Activated T-cell treated with anti-CD3 and anti-CD28 coated beads, Interleukin-2, amount 50 U/mL, for 24 hours (primary cell): ENCODE measurements at regions not wholly inside any gene's neighbourhood (a gene's known extent, or its start where the extent isn't known, plus 50 kb on each side); places are given as distances from the start of the nearest gene placed in this dataset.
"Not testable (repeated sequence)": the region's sequence is repeated elsewhere in the genome, so short reads cannot be mapped to it uniquely, and the experiment has no call there.

Source experiments
- DNase-seq: peaks from one replicate; pipeline ENCODE4 v3.0.0-alpha.2; 2020
- H3K27ac Mint-ChIP-seq: 2 replicates; pipeline ENCODE4 v1.8.0; 2020; ENCODE audit warnings: mild to moderate bottlenecking, mixed read lengths
- H3K27me3 Mint-ChIP-seq: 2 replicates; pipeline ENCODE4 v1.8.0; 2020; ENCODE audit warnings: mixed read lengths
- H3K36me3 Mint-ChIP-seq: 2 replicates; pipeline ENCODE4 v1.8.0; 2020; ENCODE audit warnings: low read depth, mixed read lengths
- H3K4me1 Mint-ChIP-seq: 2 replicates; pipeline ENCODE4 v1.8.0; 2020; ENCODE audit warnings: low read depth, mixed read lengths
- H3K4me3 Mint-ChIP-seq: 2 replicates; pipeline ENCODE4 v1.8.0; 2020; ENCODE audit warnings: mild to moderate bottlenecking, moderate library complexity, mixed read lengths
- H3K9me3 Mint-ChIP-seq: 2 replicates; pipeline ENCODE4 v1.8.0; 2020; ENCODE audit warnings: mixed read lengths

GRCh38 chr15:20267051-20267730 lies 274.4 kb downstream of the GOLGA6L6 start:
- not testable (repeated sequence) for H3K4me3 Mint-ChIP-seq, H3K4me1 Mint-ChIP-seq, H3K27me3 Mint-ChIP-seq, H3K36me3 Mint-ChIP-seq, H3K9me3 Mint-ChIP-seq, H3K27ac Mint-ChIP-seq, DNase-seq

- H3K27me3 Mint-ChIP-seq, H3K9me3 Mint-ChIP-seq, DNase-seq, H3K4me1 Mint-ChIP-seq, H3K4me3 Mint-ChIP-seq, H3K27ac Mint-ChIP-seq, H3K36me3 Mint-ChIP-seq: not testable (repeated sequence)
Measured at GRCh38 chr15:20265710-20266109, 275.9 kb downstream of the GOLGA6L6 start.

GRCh38 chr15:20261321-20262280 lies 280.0 kb downstream of the GOLGA6L6 start:
- not testable (repeated sequence) for H3K27me3 Mint-ChIP-seq, H3K27ac Mint-ChIP-seq, H3K4me1 Mint-ChIP-seq, H3K9me3 Mint-ChIP-seq, H3K36me3 Mint-ChIP-seq, H3K4me3 Mint-ChIP-seq, DNase-seq

- not testable (repeated sequence) for H3K27ac Mint-ChIP-seq, H3K4me1 Mint-ChIP-seq, H3K27me3 Mint-ChIP-seq, DNase-seq, H3K9me3 Mint-ChIP-seq, H3K36me3 Mint-ChIP-seq, H3K4me3 Mint-ChIP-seq
Measured at GRCh38 chr15:20260650-20261049, 280.9 kb downstream of the GOLGA6L6 start.

- not testable (repeated sequence) for H3K4me3 Mint-ChIP-seq, H3K9me3 Mint-ChIP-seq, DNase-seq, H3K4me1 Mint-ChIP-seq, H3K36me3 Mint-ChIP-seq, H3K27ac Mint-ChIP-seq, H3K27me3 Mint-ChIP-seq
Measured at GRCh38 chr15:20259559-20260190, 281.9 kb downstream of the GOLGA6L6 start.

GRCh38 chr15:20256394-20256793 lies 285.2 kb downstream of the GOLGA6L6 start:
- not testable (repeated sequence) for H3K36me3 Mint-ChIP-seq, DNase-seq, H3K27ac Mint-ChIP-seq, H3K9me3 Mint-ChIP-seq, H3K27me3 Mint-ChIP-seq, H3K4me1 Mint-ChIP-seq, H3K4me3 Mint-ChIP-seq

GRCh38 chr15:20255641-20256040 lies 286.0 kb downstream of the GOLGA6L6 start:
- not testable (repeated sequence) for H3K27me3 Mint-ChIP-seq, H3K9me3 Mint-ChIP-seq, H3K4me3 Mint-ChIP-seq, H3K4me1 Mint-ChIP-seq, DNase-seq, H3K36me3 Mint-ChIP-seq, H3K27ac Mint-ChIP-seq

- not testable (repeated sequence) for H3K4me1 Mint-ChIP-seq, H3K4me3 Mint-ChIP-seq, DNase-seq, H3K27ac Mint-ChIP-seq, H3K9me3 Mint-ChIP-seq, H3K36me3 Mint-ChIP-seq, H3K27me3 Mint-ChIP-seq
Measured at GRCh38 chr15:20253047-20253615, 288.5 kb downstream of the GOLGA6L6 start.

GRCh38 chr15:20252040-20252439 lies 289.6 kb downstream of the GOLGA6L6 start:
- not testable (repeated sequence) for H3K36me3 Mint-ChIP-seq, H3K27ac Mint-ChIP-seq, H3K9me3 Mint-ChIP-seq, H3K4me1 Mint-ChIP-seq, H3K4me3 Mint-ChIP-seq, DNase-seq, H3K27me3 Mint-ChIP-seq

GRCh38 chr15:20251214-20252005 lies 290.2 kb downstream of the GOLGA6L6 start:
- not testable (repeated sequence) for H3K27ac Mint-ChIP-seq, DNase-seq, H3K27me3 Mint-ChIP-seq, H3K4me1 Mint-ChIP-seq, H3K4me3 Mint-ChIP-seq, H3K9me3 Mint-ChIP-seq, H3K36me3 Mint-ChIP-seq

- not testable (repeated sequence) for H3K9me3 Mint-ChIP-seq, H3K36me3 Mint-ChIP-seq, H3K4me3 Mint-ChIP-seq
Measured at GRCh38 chr15:20250206-20250605, 291.4 kb downstream of the GOLGA6L6 start.

GRCh38 chr15:20249677-20249970 lies 292.0 kb downstream of the GOLGA6L6 start:
- H3K4me3 Mint-ChIP-seq, DNase-seq, H3K27ac Mint-ChIP-seq: not testable (repeated sequence)

More at GRCh38 chr15:20250206-20250605, 291.4 kb downstream of the GOLGA6L6 start:
- H3K4me1 Mint-ChIP-seq, H3K27ac Mint-ChIP-seq, H3K27me3 Mint-ChIP-seq, DNase-seq: not testable (repeated sequence)

GRCh38 chr15:20248434-20248833 lies 293.2 kb downstream of the GOLGA6L6 start:
- not testable (repeated sequence) for H3K4me3 Mint-ChIP-seq, H3K27ac Mint-ChIP-seq, H3K9me3 Mint-ChIP-seq, H3K4me1 Mint-ChIP-seq, DNase-seq, H3K27me3 Mint-ChIP-seq, H3K36me3 Mint-ChIP-seq

More at GRCh38 chr15:20249677-20249970, 292.0 kb downstream of the GOLGA6L6 start:
- not testable (repeated sequence) for H3K4me1 Mint-ChIP-seq, H3K9me3 Mint-ChIP-seq, H3K36me3 Mint-ChIP-seq, H3K27me3 Mint-ChIP-seq

- DNase-seq, H3K27ac Mint-ChIP-seq, H3K9me3 Mint-ChIP-seq, H3K4me3 Mint-ChIP-seq, H3K4me1 Mint-ChIP-seq, H3K36me3 Mint-ChIP-seq, H3K27me3 Mint-ChIP-seq: not testable (repeated sequence)
Measured at GRCh38 chr15:20247137-20247536, 294.5 kb downstream of the GOLGA6L6 start.
